Fibroblast of lung (primary cell): ENCODE measurements at regions not wholly inside any gene's neighbourhood (a gene's known extent, or its start where the extent isn't known, plus 50 kb on each side); places are given as distances from the start of the nearest gene placed in this dataset.

Experiments
- CTCF ChIP-seq, 2 donors: IDR thresholded peaks in 1 of 2; conservative IDR thresholded peaks in 1 of 2; 1 replicate in 1 of 2; 2 replicates in 1 of 2; pipeline ENCODE4 v1.5.1; 2011 to 2012; ENCODE audit warnings: low read length in 2 of 2, control low read depth in 1 of 2, inconsistent platforms in 1 of 2, low read depth in 1 of 2, mild to moderate bottlenecking in 1 of 2
- EZH2 ChIP-seq: IDR thresholded peaks from 2 replicates; pipeline ENCODE4 v1.5.1; 2012; ENCODE audit warnings: low read length, control low read depth, mild to moderate bottlenecking; ENCODE audit errors: missing control alignments

GRCh38 chr6:74979065-74979766 is 226.6 kb downstream of the COL12A1 start:
- TF ChIP-seq EZH2, result no peak
- no peak for TF ChIP-seq CTCF (conservative IDR thresholded peaks at IDR 0.05 in 1 of 2, IDR thresholded peaks at IDR 0.05 in 1 of 2; ENCODE audit: low read depth in 1 of 2, low read length in 2 of 2)
